Breast epithelium (tissue), 3 donors: ENCODE measurements at regions not wholly inside any gene's neighbourhood (a gene's known extent, or its start where the extent isn't known, plus 50 kb on each side); places are given as distances from the start of the nearest gene placed in this dataset.

ENCODE experiments used
- POLR2A ChIP-seq: fragments of 450-650 bp; IDR thresholded peaks from one replicate; pipeline ENCODE4 v1.6.1; 2016; ENCODE audit warnings: antibody characterized with exemption, mild to moderate bottlenecking, moderate library complexity
- TF ChIP-seq, protein P1 (sequence below), 3 donors: fragments of 450-650 bp; IDR thresholded peaks; one replicate each; pipeline ENCODE4 v1.5.1; 2016 to 2017; ENCODE audit warnings: antibody characterized with exemption in 3 of 3, mild to moderate bottlenecking in 3 of 3, moderate library complexity in 3 of 3

DNA sequence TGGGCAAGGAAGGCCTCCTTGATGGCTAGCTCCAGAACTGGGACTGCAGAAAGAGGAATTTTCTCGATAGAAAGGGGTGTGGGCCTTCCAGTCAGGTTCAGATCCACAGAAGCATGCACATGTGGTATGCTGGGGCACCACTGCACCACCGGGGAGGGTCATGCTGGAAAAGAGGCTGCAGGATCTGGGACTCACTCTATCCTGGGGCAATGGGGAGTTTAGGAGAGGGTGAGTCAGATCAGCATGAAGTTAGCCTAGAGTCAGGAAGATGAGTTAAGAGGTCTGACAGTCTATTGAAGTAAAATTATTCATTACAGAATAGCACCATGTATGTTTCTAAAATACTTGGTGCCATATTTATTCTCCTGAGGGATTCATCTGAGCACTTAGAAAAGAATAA lies 130.2 kb upstream of the TOPAZ1 start:
- TF ChIP-seq, protein P1, sequence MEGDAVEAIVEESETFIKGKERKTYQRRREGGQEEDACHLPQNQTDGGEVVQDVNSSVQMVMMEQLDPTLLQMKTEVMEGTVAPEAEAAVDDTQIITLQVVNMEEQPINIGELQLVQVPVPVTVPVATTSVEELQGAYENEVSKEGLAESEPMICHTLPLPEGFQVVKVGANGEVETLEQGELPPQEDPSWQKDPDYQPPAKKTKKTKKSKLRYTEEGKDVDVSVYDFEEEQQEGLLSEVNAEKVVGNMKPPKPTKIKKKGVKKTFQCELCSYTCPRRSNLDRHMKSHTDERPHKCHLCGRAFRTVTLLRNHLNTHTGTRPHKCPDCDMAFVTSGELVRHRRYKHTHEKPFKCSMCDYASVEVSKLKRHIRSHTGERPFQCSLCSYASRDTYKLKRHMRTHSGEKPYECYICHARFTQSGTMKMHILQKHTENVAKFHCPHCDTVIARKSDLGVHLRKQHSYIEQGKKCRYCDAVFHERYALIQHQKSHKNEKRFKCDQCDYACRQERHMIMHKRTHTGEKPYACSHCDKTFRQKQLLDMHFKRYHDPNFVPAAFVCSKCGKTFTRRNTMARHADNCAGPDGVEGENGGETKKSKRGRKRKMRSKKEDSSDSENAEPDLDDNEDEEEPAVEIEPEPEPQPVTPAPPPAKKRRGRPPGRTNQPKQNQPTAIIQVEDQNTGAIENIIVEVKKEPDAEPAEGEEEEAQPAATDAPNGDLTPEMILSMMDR (IDR thresholded peaks at IDR 0.05), result no peak
- no peak for TF ChIP-seq POLR2A
